ENCODE measurements at regions not wholly inside any gene's neighbourhood (a gene's known extent, or its start where the extent isn't known, plus 50 kb on each side); places are given as distances from the start of the nearest gene placed in this dataset.
A peak's percentile ranks its signal among the peaks of the same experiment; 100 is the strongest.
"Not testable (repeated sequence)": the region's sequence is repeated elsewhere in the genome, so short reads cannot be mapped to it uniquely, and the experiment has no call there.

GRCh38 chr3:188974856-188975599 is 196.7 kb upstream of the TPRG1 start:
- DNase-seq, result no peak

GRCh38 chr3:188975600-188976314 is 196.0 kb upstream of the TPRG1 start:
- peak; percentile 37 for DNase-seq

GRCh38 chr3:188976407-188976806 is 195.4 kb upstream of the TPRG1 start:
- no peak for DNase-seq

- no peak for DNase-seq
Measured at GRCh38 chr3:188978421-188979171, 193.2 kb upstream of the TPRG1 start.

GRCh38 chr3:188979248-188979647 is 192.5 kb upstream of the TPRG1 start:
- DNase-seq, result no peak

- DNase-seq, result no peak
Measured at GRCh38 chr3:188979669-188980310, 192.0 kb upstream of the TPRG1 start.

- no peak for DNase-seq
Measured at GRCh38 chr3:188993181-188993580, 178.6 kb upstream of the TPRG1 start.

- DNase-seq, result no peak
Measured at GRCh38 chr3:189001559-189001958, 170.2 kb upstream of the TPRG1 start.

- no peak for DNase-seq
Measured at GRCh38 chr3:189003410-189003809, 168.4 kb upstream of the TPRG1 start.

- DNase-seq, result no peak
Measured at GRCh38 chr3:189013224-189013888, 158.4 kb upstream of the TPRG1 start.

GRCh38 chr3:189014526-189014925 is 157.2 kb upstream of the TPRG1 start:
- no peak for DNase-seq

GRCh38 chr3:189022576-189023466 is 148.9 kb upstream of the TPRG1 start:
- not testable (repeated sequence) for DNase-seq

- no peak for DNase-seq
Measured at GRCh38 chr3:189025866-189026265, 145.9 kb upstream of the TPRG1 start.

GRCh38 chr3:189027626-189028155 is 144.1 kb upstream of the TPRG1 start:
- DNase-seq, result no peak

GRCh38 chr3:189038773-189039745 is 132.7 kb upstream of the TPRG1 start:
- no peak for DNase-seq

GRCh38 chr3:189040656-189041335 is 131.0 kb upstream of the TPRG1 start:
- DNase-seq, result no peak

GRCh38 chr3:189041482-189042090 is 130.2 kb upstream of the TPRG1 start:
- peak; percentile 39 for DNase-seq

- no peak for DNase-seq
Measured at GRCh38 chr3:189042832-189043231, 128.9 kb upstream of the TPRG1 start.
